HepG2 (cell line): ENCODE measurements at regions not wholly inside any gene's neighbourhood (a gene's known extent, or its start where the extent isn't known, plus 50 kb on each side); places are given as distances from the start of the nearest gene placed in this dataset.

Experiments
- ATAC-seq: fragments of 200-7000 bp; cut with Tn5 transposase; 3 replicates; pipeline ENCODE4 v1.9.1; 2020; ENCODE audit warnings: mild to moderate bottlenecking, moderate library complexity
- BruUV-seq: library from RNA; stranded (reverse); fragments of 400-500 nt; replicated peaks from 2 replicates; lab custom pipeline; 2021; lab: Mats Ljungman, UMichigan
- CTCF ChIA-PET: fragments of 300-600 bp; formaldehyde crosslinking; extraction: SDS; loops from one replicate; lab custom pipeline; 2021; ENCODE audit warnings: low total read pairs, inconsistent platforms, low intra/inter-chr PET ratio; lab: Yijun Ruan, JAX
- POLR2A ChIA-PET: fragments of 350-600 bp; sonication (Branson Sonifier 250); formaldehyde crosslinking; loops from one replicate; lab custom pipeline; 2020; ENCODE audit warnings: antibody characterized with exemption, inconsistent platforms; lab: Yijun Ruan, JAX
- DNase-seq: peaks from one replicate; pipeline ENCODE4 v3.0.0-alpha.2; 2015; ENCODE audit warnings: low spot score
- FAIRE-seq: peaks from 3 replicates; lab custom pipeline; 2011; peaks lifted over from hg19 to GRCh38; lab: Jason Lieb, UNC
- H2AFZ ChIP-seq: one replicate; pipeline ENCODE4 v1.6.1; 2011; ENCODE audit warnings: low read length, inconsistent platforms
- H3K27ac ChIP-seq: fragments of 300-600 bp; 3 replicates; pipeline ENCODE4 v1.8.0; 2011; ENCODE audit warnings: mixed run types, mild to moderate bottlenecking, mixed read lengths, low read length, inconsistent platforms; ENCODE audit not compliant: insufficient read depth; ENCODE audit errors: extremely low read length
- H3K27me3 ChIP-seq, 2 experiments: fragments of 200-600 bp in 1 of 2; 2 replicates in 1 of 2; 3 replicates in 1 of 2; pipeline versions ENCODE4 v1.6.0 to v1.8.0; 2011; ENCODE audit warnings: low read length in 2 of 2, mild to moderate bottlenecking in 2 of 2, moderate library complexity in 2 of 2, inconsistent platforms in 1 of 2; ENCODE audit not compliant: insufficient read depth in 2 of 2, control insufficient read depth in 1 of 2
- H3K36me3 ChIP-seq, 2 experiments: fragments of 200-600 bp in 1 of 2; replicated peaks in 1 of 2; 2 replicates in 1 of 2; 3 replicates in 1 of 2; pipeline versions ENCODE4 v1.5.1 to v1.8.0; 2011; ENCODE audit warnings: low read length in 2 of 2, inconsistent platforms in 1 of 2; ENCODE audit not compliant: insufficient read depth in 2 of 2, control insufficient read depth in 1 of 2
- H3K4me1 ChIP-seq: 2 replicates; pipeline ENCODE4 v1.5.1; 2012; ENCODE audit warnings: low read length, inconsistent platforms; ENCODE audit not compliant: insufficient read depth
- H3K4me2 ChIP-seq: 2 replicates; pipeline ENCODE4 v1.6.0; 2011; ENCODE audit warnings: low read depth, low read length, inconsistent platforms
- H3K4me3 ChIP-seq, 3 experiments: fragments of 200-600 bp in 1 of 3; sonication (generic), shearing (Covaris generic) in 1 of 3; replicated peaks in 1 of 3; 2 replicates each; pipeline ENCODE4 v1.5.1; 2011 to 2016; ENCODE audit warnings: low read length in 3 of 3, inconsistent platforms in 2 of 3, low read depth in 2 of 3, mild to moderate bottlenecking in 2 of 3, control low read depth in 1 of 3, mixed read lengths in 1 of 3; ENCODE audit not compliant: insufficient read depth in 1 of 3
- H3K79me2 ChIP-seq: one replicate; pipeline ENCODE4 v1.6.1; 2011; ENCODE audit warnings: low read length, inconsistent platforms; ENCODE audit not compliant: insufficient read depth
- H3K9ac ChIP-seq: 2 replicates; pipeline ENCODE4 v1.6.0; 2011; ENCODE audit warnings: mild to moderate bottlenecking, low read depth, low read length, inconsistent platforms; ENCODE audit not compliant: insufficient read depth
- H3K9me3 ChIP-seq: 2 replicates; pipeline ENCODE4 v1.5.1; 2012; ENCODE audit warnings: mild to moderate bottlenecking, low read length
- H4K20me1 ChIP-seq: 2 replicates; pipeline ENCODE4 v1.6.0; 2011; ENCODE audit warnings: inconsistent platforms, mild to moderate bottlenecking, low read length, moderate library complexity; ENCODE audit not compliant: insufficient read depth
- EP300 ChIP-seq, 3 experiments: sonication (generic) in 1 of 3; formaldehyde crosslinking in 1 of 3; IDR thresholded peaks; 2 replicates each; pipeline versions ENCODE4 v1.5.1 to v1.6.1; 2011 to 2020; ENCODE audit warnings: low read depth in 2 of 3, low read length in 2 of 3, borderline replicate concordance in 1 of 3, improper control_type of control experiment in 1 of 3, mild to moderate bottlenecking in 1 of 3, missing genetic modification reagents in 1 of 3, moderate library complexity in 1 of 3
- GLMP ChIP-seq: sonication (generic); formaldehyde crosslinking; IDR thresholded peaks from 2 replicates; pipeline ENCODE4 v1.9.0; 2021; ENCODE audit warnings: missing genetic modification reagents, mild to moderate bottlenecking, borderline replicate concordance
- HBP1 ChIP-seq: IDR thresholded peaks from 2 replicates; pipeline ENCODE4 v1.6.1; 2016; ENCODE audit warnings: low read depth, control low read depth
- HOXA5 ChIP-seq: sonication (generic); formaldehyde crosslinking; IDR thresholded peaks from 2 replicates; pipeline ENCODE4 v1.4.0; 2020; ENCODE audit warnings: missing genetic modification reagents
- MAZ ChIP-seq, 2 experiments: sonication (generic) in 1 of 2; formaldehyde crosslinking in 1 of 2; IDR thresholded peaks; 2 replicates each; pipeline versions ENCODE4 v1.5.0 to v1.6.1; 2012 to 2020; ENCODE audit warnings: low read depth in 2 of 2, mild to moderate bottlenecking in 2 of 2, borderline replicate concordance in 1 of 2, improper control_type of control experiment in 1 of 2, low read length in 1 of 2, missing genetic modification reagents in 1 of 2, moderate library complexity in 1 of 2
- MEF2D ChIP-seq: sonication (generic); formaldehyde crosslinking; IDR thresholded peaks from 2 replicates; pipeline ENCODE4 v1.5.1; 2020; ENCODE audit warnings: mild to moderate bottlenecking, missing genetic modification reagents
- NONO ChIP-seq, 2 experiments: fragments of 450-650 bp in 1 of 2; sonication (generic) in 1 of 2; formaldehyde crosslinking in 1 of 2; IDR thresholded peaks in 1 of 2; conservative IDR thresholded peaks in 1 of 2; 2 replicates each; pipeline versions ENCODE4 v1.6.1 to v1.8.0; 2017 to 2022; ENCODE audit warnings: mild to moderate bottlenecking in 1 of 2, missing genetic modification reagents in 1 of 2, moderate library complexity in 1 of 2
- PBX3 ChIP-seq: sonication (generic); formaldehyde crosslinking; IDR thresholded peaks from 2 replicates; pipeline ENCODE4 v1.8.1; 2023; ENCODE audit warnings: missing genetic modification reagents, inconsistent platforms, borderline replicate concordance
- PHB2 ChIP-seq: fragments of 450-650 bp; IDR thresholded peaks from 2 replicates; pipeline ENCODE4 v1.6.1; 2018; ENCODE audit not compliant: partially characterized antibody
- SNAPC2 ChIP-seq: sonication (generic); formaldehyde crosslinking; IDR thresholded peaks from 2 replicates; pipeline ENCODE4 v1.8.1; 2022; ENCODE audit warnings: mild to moderate bottlenecking, missing genetic modification reagents
- SRSF1 ChIP-seq: fragments of 200-400 bp; formaldehyde crosslinking; optimal IDR thresholded peaks from 2 replicates; pipeline ENCODE3; 2017; ENCODE audit warnings: mild to moderate bottlenecking, low read depth, low read length, moderate library complexity
- TBX2 ChIP-seq: sonication (generic); formaldehyde crosslinking; IDR thresholded peaks from 2 replicates; pipeline ENCODE4 v1.5.0; 2020; ENCODE audit warnings: missing genetic modification reagents, mild to moderate bottlenecking, borderline replicate concordance
- TCF12 ChIP-seq, 2 experiments: fragments of 450-650 bp in 1 of 2; sonication (generic) in 1 of 2; formaldehyde crosslinking in 1 of 2; IDR thresholded peaks; 2 replicates each; pipeline versions ENCODE4 v1.6.1 to v1.8.0; 2017 to 2022; ENCODE audit warnings: antibody characterized with exemption in 1 of 2, mild to moderate bottlenecking in 1 of 2, missing genetic modification reagents in 1 of 2, moderate library complexity in 1 of 2
- ZFP1 ChIP-seq: IDR thresholded peaks from 2 replicates; pipeline ENCODE4 v1.6.1; 2016
- ZNF30 ChIP-seq: sonication (generic); formaldehyde crosslinking; IDR thresholded peaks from 2 replicates; pipeline ENCODE4 v1.5.0; 2020; ENCODE audit warnings: mild to moderate bottlenecking, missing genetic modification reagents
- ZNF746 ChIP-seq: sonication (generic); formaldehyde crosslinking; IDR thresholded peaks from 2 replicates; pipeline ENCODE4 v1.8.0; 2022; ENCODE audit warnings: mild to moderate bottlenecking, missing genetic modification reagents
- WGBS: methylation state at CpG from one replicate; pipeline ENCODE4 v1.1.6; 2017; ENCODE audit warnings: low lambda C conversion rate; 5-methylcytosine and 5-hydroxymethylcytosine counted together
- in situ Hi-C: cut with HindIII; loops from 2 replicates; pipeline ENCODE4 v1.10.0; 2017; ENCODE audit warnings: low pct_unique_long_range_greater_than_20kb; ENCODE audit not compliant: extremely low pct_ligation_motif_present
- intact Hi-C: fragments of 100-400 bp; cut with micrococcal nuclease; formaldehyde crosslinking; loops from one replicate; pipeline ENCODE4 v1.10.0; 2022; ENCODE audit not compliant: unreplicated experiment

GRCh38 chr4:14096396-14096965, 469.0 kb upstream of the BOD1L1 start (continued):
- TF ChIP-seq GLMP (CRISPR knock-in tag): no peak

GRCh38 chr4:14100349-14100748, 472.8 kb upstream of the BOD1L1 start:
- H3K27ac ChIP-seq: no peak overlapping the region
- no peak for ATAC-seq
- ChIA-PET POLR2A (no interaction called here), CTCF (no interaction called here)
- no peak overlapping the region for H3K4me3 ChIP-seq
- 31% methylated on average over 4 of the region's 4 CpGs for WGBS
- H3K4me1 ChIP-seq: no peaks in the 10 kb centered on the region
- peaks cover 91% of the 10 kb centered on the region for H3K9me3 ChIP-seq
- TF ChIP-seq PBX3 (CRISPR knock-in tag) (no peak), TBX2 (CRISPR knock-in tag) (no peak), ZNF746 (CRISPR knock-in tag) (no peak), TCF12 (IDR thresholded peaks at IDR 0.05) (no peak), TCF12 (CRISPR knock-in tag; IDR thresholded peaks at IDR 0.05) (no peak), MEF2D (no peak), EP300 (IDR thresholded peaks at IDR 0.05; ENCODE audit: low read depth in 2 of 2, low read length in 2 of 2) (no peak), EP300 (CRISPR knock-in tag; IDR thresholded peaks at IDR 0.05; ENCODE audit: borderline replicate concordance) (no peak), HBP1 (no peak), ZFP1 (CRISPR knock-in tag) (no peak), ZNF30 (CRISPR knock-in tag) (no peak), HOXA5 (CRISPR knock-in tag) (no peak), SRSF1 (no peak), SNAPC2 (no peak), NONO (IDR thresholded peaks at IDR 0.05) (no peak), NONO (CRISPR knock-in tag; conservative IDR thresholded peaks at IDR 0.05) (no peak), MAZ (IDR thresholded peaks at IDR 0.05; ENCODE audit: borderline replicate concordance, low read depth, low read length) (no peak), MAZ (CRISPR knock-in tag; IDR thresholded peaks at IDR 0.05; ENCODE audit: low read depth) (no peak), PHB2 (no peak)
- intact Hi-C loops (no loop called here), in situ Hi-C loops (no loop called here)
- no peak overlapping the region for H2AFZ ChIP-seq
- H3K4me2 ChIP-seq: no peak overlapping the region
- no peak for DNase-seq
- H3K27me3 ChIP-seq: no peaks in the 10 kb centered on the region; a peak in 1 of 5 replicates
- H3K79me2 ChIP-seq: no peaks in the 10 kb centered on the region
- no peaks in the 10 kb centered on the region for H3K36me3 ChIP-seq
- BruUV-seq: no TSS peak
- H3K9ac ChIP-seq: no peak overlapping the region
- FAIRE-seq: no peak
- H4K20me1 ChIP-seq: no peaks in the 10 kb centered on the region
